ENCODE measurements at regions not wholly inside any gene's neighbourhood (a gene's known extent, or its start where the extent isn't known, plus 50 kb on each side); places are given as distances from the start of the nearest gene placed in this dataset.

GRCh38 chr18:51907687-51908597 lies 432.1 kb upstream of the DCC start:
- no peaks in the 10 kb centered on the region for H3K27me3 Mint-ChIP-seq
- no peak overlapping the region for H3K4me3 Mint-ChIP-seq
- H3K9me3 Mint-ChIP-seq: no peaks in the 10 kb centered on the region
- H3K4me1 Mint-ChIP-seq: no peaks in the 10 kb centered on the region
- ChIA-PET POLR2A (no interaction called here), CTCF (no interaction called here)
- H3K36me3 Mint-ChIP-seq (ENCODE audit: low read depth): no peaks in the 10 kb centered on the region
- TF ChIP-seq CTCF (IDR thresholded peaks at IDR 0.05): no peak
- intact Hi-C loops (cut with micrococcal nuclease): no loop called here
- DNase-seq (no peak), ATAC-seq (ENCODE audit: low read depth) (no peak)
- H3K27ac Mint-ChIP-seq: no peak overlapping the region

GRCh38 chr18:51908598-51908944 lies 431.4 kb upstream of the DCC start:
- DNase-seq (no peak), ATAC-seq (ENCODE audit: low read depth) (no peak)
- Mint-ChIP-seq H3K27ac (no peak overlapping the region), H3K4me3 (no peak overlapping the region), H3K9me3 (no peaks in the 10 kb centered on the region), H3K4me1 (no peaks in the 10 kb centered on the region), H3K27me3 (no peaks in the 10 kb centered on the region), H3K36me3 (ENCODE audit: low read depth) (no peaks in the 10 kb centered on the region)
- ChIA-PET POLR2A (no interaction called here), CTCF (no interaction called here)
- intact Hi-C loops (cut with micrococcal nuclease): no loop called here
- TF ChIP-seq CTCF (IDR thresholded peaks at IDR 0.05): no peak

- TF ChIP-seq CTCF (IDR thresholded peaks at IDR 0.05): no peak
- no peak for ATAC-seq (ENCODE audit: low read depth)
- DNase-seq: no peak
- Mint-ChIP-seq H3K27ac (no peak overlapping the region), H3K9me3 (no peaks in the 10 kb centered on the region), H3K4me3 (no peak overlapping the region), H3K4me1 (no peaks in the 10 kb centered on the region), H3K27me3 (no peaks in the 10 kb centered on the region), H3K36me3 (ENCODE audit: low read depth) (no peaks in the 10 kb centered on the region)
- intact Hi-C loops (cut with micrococcal nuclease): no loop called here
- ChIA-PET CTCF (no interaction called here), POLR2A (interaction anchor here (0.5 kb wide), 1 partner anchor 40 kb away, joined by 4 read pairs; no protein-coding TSS in a partner anchor)
Measured at GRCh38 chr18:51911584-51911983, 428.4 kb upstream of the DCC start.

- Mint-ChIP-seq H3K4me1 (no peaks in the 10 kb centered on the region), H3K36me3 (ENCODE audit: low read depth) (no peaks in the 10 kb centered on the region), H3K9me3 (no peaks in the 10 kb centered on the region), H3K4me3 (no peak overlapping the region), H3K27ac (no peak overlapping the region), H3K27me3 (no peaks in the 10 kb centered on the region)
- ATAC-seq (ENCODE audit: low read depth) (no peak), DNase-seq (no peak)
- TF ChIP-seq CTCF (IDR thresholded peaks at IDR 0.05): no peak
- CTCF ChIA-PET: no interaction called here
- POLR2A ChIA-PET: no interaction called here
- intact Hi-C loops (cut with micrococcal nuclease): no loop called here
Measured at GRCh38 chr18:51912381-51912780, 427.6 kb upstream of the DCC start.

- CTCF ChIA-PET: no interaction called here
- H3K27ac Mint-ChIP-seq: no peak overlapping the region
Measured at GRCh38 chr18:51915176-51915575, 424.8 kb upstream of the DCC start.

More at GRCh38 chr18:51915176-51915575, 424.8 kb upstream of the DCC start:
- Mint-ChIP-seq H3K9me3 (no peaks in the 10 kb centered on the region), H3K36me3 (ENCODE audit: low read depth) (no peaks in the 10 kb centered on the region), H3K4me1 (no peaks in the 10 kb centered on the region), H3K4me3 (no peak overlapping the region), H3K27me3 (no peaks in the 10 kb centered on the region)
- POLR2A ChIA-PET: no interaction called here
- DNase-seq (no peak), ATAC-seq (ENCODE audit: low read depth) (no peak)
- TF ChIP-seq CTCF (IDR thresholded peaks at IDR 0.05): no peak
- intact Hi-C loops (cut with micrococcal nuclease): no loop called here

Measured in activated B cell treated with CpG ODN at 0.5 μM for 24 hours (primary cell).